H1 (cell line): ENCODE measurements at regions not wholly inside any gene's neighbourhood (a gene's known extent, or its start where the extent isn't known, plus 50 kb on each side); places are given as distances from the start of the nearest gene placed in this dataset.

Experiments
- CTCF ChIA-PET: fragments of 300-600 bp; sonication (Branson Sonifier 250); formaldehyde crosslinking; loops from one replicate; lab custom pipeline; 2021; ENCODE audit not compliant: partially characterized antibody; lab: Charles Lee
- POLR2A ChIA-PET: fragments of 300-600 bp; sonication (Branson Sonifier 250); formaldehyde crosslinking; loops from one replicate; lab custom pipeline; 2021; ENCODE audit warnings: inconsistent platforms; ENCODE audit not compliant: partially characterized antibody; lab: Charles Lee
- DNase-seq, 2 experiments: peaks; one replicate each; pipeline versions ENCODE4 v3.0.0 to v3.0.0-alpha.2; 2010 to 2022; ENCODE audit warnings: low spot score in 2 of 2, low read depth in 1 of 2, mixed read lengths in 1 of 2
- FAIRE-seq: peaks from 2 replicates; lab custom pipeline; 2011; peaks lifted over from hg19 to GRCh38; lab: Jason Lieb, UNC
- H2AFZ ChIP-seq: 2 replicates; pipeline ENCODE4 v1.8.1; 2012; ENCODE audit warnings: low read length, inconsistent platforms
- H2AK5ac ChIP-seq: 2 replicates; pipeline ENCODE4 v1.6.1; 2013; ENCODE audit warnings: low read depth, low read length
- H2BK120ac ChIP-seq: replicated peaks from 2 replicates; pipeline ENCODE3; 2013; ENCODE audit warnings: low read depth, low read length, inconsistent platforms
- H2BK12ac ChIP-seq: 2 replicates; pipeline ENCODE4 v1.6.1; 2013; ENCODE audit warnings: low read depth, low read length
- H2BK15ac ChIP-seq: 2 replicates; pipeline ENCODE4 v1.6.1; 2013; ENCODE audit warnings: low read length
- H2BK20ac ChIP-seq: 2 replicates; pipeline ENCODE4 v1.6.1; 2013; ENCODE audit warnings: low read length
- H2BK5ac ChIP-seq: 2 replicates; pipeline ENCODE4 v1.6.1; 2013; ENCODE audit warnings: low read depth, low read length
- H3K14ac ChIP-seq: 2 replicates; pipeline ENCODE4 v1.6.1; 2013; ENCODE audit warnings: inconsistent platforms; ENCODE audit not compliant: insufficient read length
- H3K18ac ChIP-seq: 2 replicates; pipeline ENCODE4 v1.6.1; 2013; ENCODE audit warnings: low read length; ENCODE audit errors: extremely low read depth
- H3K23ac ChIP-seq: 2 replicates; pipeline ENCODE4 v1.6.1; 2013; ENCODE audit warnings: inconsistent platforms; ENCODE audit not compliant: insufficient read length
- H3K23me2 ChIP-seq: 2 replicates; pipeline ENCODE4 v1.6.1; 2013; ENCODE audit warnings: low read depth, low read length
- H3K27ac ChIP-seq: 2 replicates; pipeline ENCODE4 v1.6.1; 2011; ENCODE audit warnings: low read depth, low read length, inconsistent platforms
- H3K27me3 ChIP-seq, 4 experiments: replicated peaks in 1 of 4; 1 replicate in 1 of 4; 2 replicates in 3 of 4; pipeline versions ENCODE4 v1.6.1 to v1.8.1; 2011 to 2013; ENCODE audit warnings: low read length in 3 of 4, mild to moderate bottlenecking in 3 of 4, inconsistent platforms in 2 of 4, mixed read lengths in 2 of 4, moderate library complexity in 1 of 4; ENCODE audit not compliant: control insufficient read depth in 3 of 4, insufficient read depth in 3 of 4; ENCODE audit errors: extremely low read depth in 1 of 4
- H3K36me3 ChIP-seq, 4 experiments: 2 replicates each; pipeline versions ENCODE4 v1.6.1 to v1.8.1; 2011 to 2013; ENCODE audit warnings: mild to moderate bottlenecking in 4 of 4, low read length in 3 of 4, moderate library complexity in 2 of 4, control low read depth in 1 of 4, inconsistent platforms in 1 of 4; ENCODE audit not compliant: insufficient read depth in 4 of 4, control insufficient read depth in 2 of 4
- H3K4ac ChIP-seq: replicated peaks from 2 replicates; pipeline ENCODE3; 2013; ENCODE audit warnings: low read length, low read depth, mixed read lengths, inconsistent platforms; ENCODE audit not compliant: insufficient read length
- H3K4me1 ChIP-seq, 4 experiments: replicated peaks in 1 of 4; 1 replicate in 1 of 4; 2 replicates in 3 of 4; pipeline versions ENCODE4 v1.6.1 to v1.8.1; 2011 to 2013; ENCODE audit warnings: low read length in 3 of 4, inconsistent platforms in 2 of 4, mixed read lengths in 1 of 4; ENCODE audit not compliant: insufficient read depth in 4 of 4, control insufficient read depth in 3 of 4
- H3K4me2 ChIP-seq, 2 experiments: 2 replicates each; pipeline versions ENCODE4 v1.6.1 to v1.8.1; 2011 to 2013; ENCODE audit warnings: low read depth in 2 of 2, low read length in 2 of 2, control low read depth in 1 of 2, inconsistent platforms in 1 of 2, mild to moderate bottlenecking in 1 of 2; ENCODE audit not compliant: insufficient read depth in 1 of 2
- H3K4me3 ChIP-seq, 4 experiments: fragments of 200-600, 300-600 bp in 1 of 4; sonication (generic), shearing (Covaris generic), sonication (Bioruptor Twin) in 1 of 4; 2 replicates each; pipeline versions ENCODE4 v1.5.1 to v1.8.1; 2011 to 2016; ENCODE audit warnings: low read length in 4 of 4, low read depth in 3 of 4, control low read depth in 2 of 4, inconsistent platforms in 2 of 4, mild to moderate bottlenecking in 2 of 4, mixed read lengths in 1 of 4, moderate library complexity in 1 of 4; ENCODE audit not compliant: insufficient read depth in 2 of 4; ENCODE audit errors: extremely low read depth in 1 of 4
- H3K56ac ChIP-seq: replicated peaks from 2 replicates; pipeline ENCODE3; 2013; ENCODE audit warnings: low read depth, mild to moderate bottlenecking, mixed read lengths, low read length, inconsistent platforms; ENCODE audit not compliant: insufficient read length
- H3K79me1 ChIP-seq: 2 replicates; pipeline ENCODE4 v1.6.1; 2013; ENCODE audit warnings: low read depth, low read length, control low read depth
- H3K79me2 ChIP-seq, 2 experiments: 2 replicates each; pipeline versions ENCODE4 v1.6.1 to v1.8.1; 2012 to 2013; ENCODE audit warnings: low read length in 2 of 2, mild to moderate bottlenecking in 2 of 2, inconsistent platforms in 1 of 2; ENCODE audit not compliant: insufficient read depth in 2 of 2, control insufficient read depth in 1 of 2
- H3K9ac ChIP-seq, 4 experiments: replicated peaks in 1 of 4; 1 replicate in 1 of 4; 2 replicates in 3 of 4; pipeline versions ENCODE4 v1.6.1 to v1.8.1; 2011 to 2013; ENCODE audit warnings: low read depth in 3 of 4, low read length in 3 of 4, control low read depth in 2 of 4, mild to moderate bottlenecking in 2 of 4, moderate library complexity in 2 of 4, inconsistent platforms in 1 of 4; ENCODE audit errors: extremely low read depth in 1 of 4
- H3K9me3 ChIP-seq, 2 experiments: 2 replicates each; pipeline versions ENCODE4 v1.6.1 to v1.8.1; 2012 to 2013; ENCODE audit warnings: mild to moderate bottlenecking in 2 of 2, moderate library complexity in 2 of 2, control low read depth in 1 of 2, inconsistent platforms in 1 of 2, low read depth in 1 of 2, low read length in 1 of 2, mixed read lengths in 1 of 2; ENCODE audit not compliant: insufficient read depth in 2 of 2
- H4K20me1 ChIP-seq, 2 experiments: replicated peaks in 1 of 2; 2 replicates each; pipeline versions ENCODE3 to v1.8.1; 2011 to 2013; ENCODE audit warnings: inconsistent platforms in 2 of 2, low read length in 2 of 2, mild to moderate bottlenecking in 1 of 2; ENCODE audit not compliant: insufficient read depth in 2 of 2, control insufficient read depth in 1 of 2
- H4K5ac ChIP-seq: 2 replicates; pipeline ENCODE4 v1.6.1; 2013; ENCODE audit warnings: low read length, low read depth, mixed read lengths, inconsistent platforms; ENCODE audit not compliant: insufficient read length
- H4K8ac ChIP-seq: 2 replicates; pipeline ENCODE4 v1.8.0; 2013; ENCODE audit warnings: mild to moderate bottlenecking, moderate library complexity, low read length, inconsistent platforms; ENCODE audit not compliant: insufficient read depth; ENCODE audit errors: extremely low read depth
- H4K91ac ChIP-seq: replicated peaks from 2 replicates; pipeline ENCODE3; 2013; ENCODE audit warnings: low read length, mixed read lengths, inconsistent platforms; ENCODE audit not compliant: insufficient read length
- EZH2 ChIP-seq: fragments of 200-600 bp; sonication (generic); IDR thresholded peaks from 2 replicates; pipeline ENCODE4 v1.7.1; 2012; ENCODE audit warnings: low read depth, mild to moderate bottlenecking, moderate library complexity, low read length, inconsistent platforms; ENCODE audit not compliant: severe bottlenecking
- KDM1A ChIP-seq: fragments of 200-600, 300-600 bp; sonication (generic); IDR thresholded peaks from 2 replicates; pipeline ENCODE4 v1.7.1; 2016; ENCODE audit warnings: mild to moderate bottlenecking, low read length, borderline replicate concordance
- KDM5A ChIP-seq: fragments of 200-600 bp; IDR thresholded peaks from 2 replicates; pipeline ENCODE4 v1.7.1; 2012; ENCODE audit warnings: mild to moderate bottlenecking, low read length, inconsistent platforms, mixed read lengths
- MAX ChIP-seq: IDR thresholded peaks from 2 replicates; pipeline ENCODE4 v1.6.1; 2012; ENCODE audit warnings: inconsistent platforms
- RBBP5 ChIP-seq: IDR thresholded peaks from 2 replicates; pipeline ENCODE4 v1.7.1; 2012; ENCODE audit warnings: low read depth, mild to moderate bottlenecking, inconsistent platforms, low read length, moderate library complexity, borderline replicate concordance
- RXRA ChIP-seq: IDR thresholded peaks from 2 replicates; pipeline ENCODE4 v1.6.1; 2011; ENCODE audit warnings: low read depth, mild to moderate bottlenecking, low read length, moderate library complexity; ENCODE audit not compliant: insufficient read depth
- SUZ12 ChIP-seq: fragments of 200-600 bp; sonication (generic); IDR thresholded peaks from 2 replicates; pipeline ENCODE4 v1.6.1; 2012; ENCODE audit warnings: mild to moderate bottlenecking, inconsistent platforms, low read length, moderate library complexity, mixed read lengths
- TEAD4 ChIP-seq: IDR thresholded peaks from 2 replicates; pipeline ENCODE4 v1.6.1; 2012; ENCODE audit warnings: low read depth, low read length, inconsistent platforms, mixed read lengths
- USF2 ChIP-seq: IDR thresholded peaks from 2 replicates; pipeline ENCODE4 v1.6.1; 2011; ENCODE audit warnings: low read length, improper control_type of control experiment
- WGBS, 2 experiments: shearing (Covaris generic) in 1 of 2; methylation state at CpG; one replicate each; pipeline versions ENCODE4 v1.1.6 to v1.1.7; 2013 to 2015; ENCODE audit warnings: low lambda C conversion rate in 2 of 2, mixed read lengths in 2 of 2, inconsistent platforms in 1 of 2, low coverage in 1 of 2, missing lambda C conversion rate in 1 of 2; ENCODE audit not compliant: insufficient replicate concordance in 2 of 2, insufficient coverage in 1 of 2, insufficient read length in 1 of 2; ENCODE audit errors: extremely low coverage in 1 of 2, missing lambda C conversion rate in 1 of 2; 5-methylcytosine and 5-hydroxymethylcytosine counted together

GRCh38 chr5:119902593-119902992 lies 273.2 kb downstream of the FAM170A start:
- no peaks in the 10 kb centered on the region for H3K79me2 ChIP-seq
- H2BK15ac ChIP-seq: no peak overlapping the region
- no peak overlapping the region for H3K18ac ChIP-seq
- ChIA-PET CTCF (no interaction called here), POLR2A (no interaction called here)
- no peak overlapping the region for H2BK120ac ChIP-seq
- H2BK12ac ChIP-seq: no peak overlapping the region
- DNase-seq (no peak), FAIRE-seq (no peak)
- H4K20me1 ChIP-seq: no peaks in the 10 kb centered on the region
- H3K56ac ChIP-seq: no peak overlapping the region
- no peak overlapping the region for H3K14ac ChIP-seq
- H3K27me3 ChIP-seq: no peaks in the 10 kb centered on the region
- no peak overlapping the region for H3K23ac ChIP-seq
- no peaks in the 10 kb centered on the region for H3K79me1 ChIP-seq
- H3K23me2 ChIP-seq: no peaks in the 10 kb centered on the region
- H3K36me3 ChIP-seq: no peaks in the 10 kb centered on the region
- H3K4me2 ChIP-seq: no peak overlapping the region
- H4K91ac ChIP-seq: no peak overlapping the region
- H2AFZ ChIP-seq: peak overlapping the region; percentile 58; the same call in 1 of the 2 replicates
- no peak for TF ChIP-seq RBBP5
- TF ChIP-seq EZH2: no peak
- TF ChIP-seq KDM5A: no peak
- no peak for TF ChIP-seq KDM1A
- no peak for TF ChIP-seq MAX
- peak; percentile 63 for TF ChIP-seq TEAD4
- no peak for TF ChIP-seq RXRA
- TF ChIP-seq SUZ12: no peak
- no peak for TF ChIP-seq USF2
- no peak overlapping the region for H2BK5ac ChIP-seq
- no peaks in the 10 kb centered on the region for H3K4me1 ChIP-seq
- no peak overlapping the region for H4K5ac ChIP-seq
- 100% methylated on average over 2 of the region's 2 CpGs; no CpG with 5 or more reads in 1 of the 2 experiments for WGBS, 2 experiments
- H3K9me3 ChIP-seq: peaks cover 2 to 8% of the 10 kb centered on the region in 2 experiments; a peak in 3 of 4 replicates
- H3K27ac ChIP-seq: no peak overlapping the region
- H3K4me3 ChIP-seq: no peak overlapping the region
- no peak overlapping the region for H3K4ac ChIP-seq
- H3K9ac ChIP-seq: no peak overlapping the region
- no peak overlapping the region for H2AK5ac ChIP-seq
- H4K8ac ChIP-seq: no peak overlapping the region
- no peak overlapping the region for H2BK20ac ChIP-seq
